ENCODE measurements at regions not wholly inside any gene's neighbourhood (a gene's known extent, or its start where the extent isn't known, plus 50 kb on each side); places are given as distances from the start of the nearest gene placed in this dataset.

DNA sequence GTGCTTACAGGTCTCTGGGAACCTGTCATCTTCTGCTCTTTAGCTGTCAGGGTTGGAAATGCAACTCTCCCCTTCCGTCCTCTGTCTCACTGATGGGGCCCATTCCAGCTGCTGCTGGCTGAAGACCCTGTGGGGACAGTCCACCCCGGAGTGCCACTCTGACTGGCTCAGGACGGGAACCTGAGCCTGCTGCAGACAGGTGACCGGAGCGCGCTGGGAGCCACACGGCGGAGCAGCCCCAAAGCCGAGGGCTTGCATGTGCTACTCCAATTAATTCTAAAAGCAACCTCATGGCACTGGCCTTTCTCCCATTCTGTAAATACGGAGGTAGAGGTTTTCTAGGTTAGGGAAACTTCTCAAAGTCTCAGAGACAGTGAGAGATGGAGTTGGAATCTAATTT is 223.5 kb upstream of the PITRM1 start:
- TF ChIP-seq EZH2 (IDR thresholded peaks at IDR 0.05; ENCODE audit: borderline replicate concordance, low read depth, low read length, severe bottlenecking), result no peak
- TF ChIP-seq, protein P1, sequence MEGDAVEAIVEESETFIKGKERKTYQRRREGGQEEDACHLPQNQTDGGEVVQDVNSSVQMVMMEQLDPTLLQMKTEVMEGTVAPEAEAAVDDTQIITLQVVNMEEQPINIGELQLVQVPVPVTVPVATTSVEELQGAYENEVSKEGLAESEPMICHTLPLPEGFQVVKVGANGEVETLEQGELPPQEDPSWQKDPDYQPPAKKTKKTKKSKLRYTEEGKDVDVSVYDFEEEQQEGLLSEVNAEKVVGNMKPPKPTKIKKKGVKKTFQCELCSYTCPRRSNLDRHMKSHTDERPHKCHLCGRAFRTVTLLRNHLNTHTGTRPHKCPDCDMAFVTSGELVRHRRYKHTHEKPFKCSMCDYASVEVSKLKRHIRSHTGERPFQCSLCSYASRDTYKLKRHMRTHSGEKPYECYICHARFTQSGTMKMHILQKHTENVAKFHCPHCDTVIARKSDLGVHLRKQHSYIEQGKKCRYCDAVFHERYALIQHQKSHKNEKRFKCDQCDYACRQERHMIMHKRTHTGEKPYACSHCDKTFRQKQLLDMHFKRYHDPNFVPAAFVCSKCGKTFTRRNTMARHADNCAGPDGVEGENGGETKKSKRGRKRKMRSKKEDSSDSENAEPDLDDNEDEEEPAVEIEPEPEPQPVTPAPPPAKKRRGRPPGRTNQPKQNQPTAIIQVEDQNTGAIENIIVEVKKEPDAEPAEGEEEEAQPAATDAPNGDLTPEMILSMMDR (IDR thresholded peaks at IDR 0.05; ENCODE audit: extremely low read depth in 1 of 2, insufficient read depth in 1 of 2, low read depth in 1 of 2, low read length in 2 of 2), result no peak
- no peak for TF ChIP-seq POLR2AphosphoS5 (IDR thresholded peaks at IDR 0.05; ENCODE audit: insufficient read depth, low read depth, low read length)
- no peak for TF ChIP-seq GATA2 (IDR thresholded peaks at IDR 0.05; ENCODE audit: insufficient read depth, insufficient read length, low read depth, low read length)
- TF ChIP-seq POLR2A (IDR thresholded peaks at IDR 0.05; ENCODE audit: low read depth, low read length), result no peak
- no peak for TF ChIP-seq JUN (IDR thresholded peaks at IDR 0.05; ENCODE audit: borderline replicate concordance, insufficient read depth, insufficient read length, low read depth)
- TF ChIP-seq, protein P2, sequence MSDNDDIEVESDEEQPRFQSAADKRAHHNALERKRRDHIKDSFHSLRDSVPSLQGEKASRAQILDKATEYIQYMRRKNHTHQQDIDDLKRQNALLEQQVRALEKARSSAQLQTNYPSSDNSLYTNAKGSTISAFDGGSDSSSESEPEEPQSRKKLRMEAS (IDR thresholded peaks at IDR 0.05; ENCODE audit: insufficient read depth, insufficient read length), result no peak
